H9 (cell line): ENCODE measurements at regions not wholly inside any gene's neighbourhood (a gene's known extent, or its start where the extent isn't known, plus 50 kb on each side); places are given as distances from the start of the nearest gene placed in this dataset.

Experiments
- DNase-seq: peaks from one replicate; pipeline ENCODE4 v3.0.0-alpha.2; 2017
- H2AFZ ChIP-seq: one replicate; pipeline ENCODE4 v1.6.1; 2013; ENCODE audit warnings: mild to moderate bottlenecking, low read length, control low read depth, moderate library complexity
- H2AK5ac ChIP-seq: 2 replicates; pipeline ENCODE4 v1.6.1; 2013; ENCODE audit warnings: low read length, control low read depth, mixed read lengths; ENCODE audit not compliant: insufficient read length
- H2BK120ac ChIP-seq: one replicate; pipeline ENCODE4 v1.6.1; 2013; ENCODE audit warnings: low read depth, mild to moderate bottlenecking, low read length, control low read depth, inconsistent platforms; ENCODE audit not compliant: poor library complexity, severe bottlenecking
- H2BK12ac ChIP-seq: 2 replicates; pipeline ENCODE4 v1.6.1; 2013; ENCODE audit warnings: low read length, control low read depth, mixed read lengths, low read depth; ENCODE audit not compliant: insufficient read length
- H2BK15ac ChIP-seq: 2 replicates; pipeline ENCODE4 v1.6.1; 2013; ENCODE audit warnings: low read depth, low read length, control low read depth
- H2BK20ac ChIP-seq: one replicate; pipeline ENCODE4 v1.6.1; 2013; ENCODE audit warnings: low read depth, mild to moderate bottlenecking, low read length, control low read depth, inconsistent platforms; ENCODE audit not compliant: poor library complexity, severe bottlenecking
- H2BK5ac ChIP-seq: 2 replicates; pipeline ENCODE4 v1.6.1; 2013; ENCODE audit warnings: low read length, control low read depth, mixed read lengths; ENCODE audit not compliant: insufficient read length
- H3K14ac ChIP-seq: 2 replicates; pipeline ENCODE4 v1.6.1; 2013; ENCODE audit warnings: low read length, control low read depth; ENCODE audit not compliant: insufficient read depth
- H3K18ac ChIP-seq: 2 replicates; pipeline ENCODE4 v1.6.1; 2013; ENCODE audit warnings: low read depth, mild to moderate bottlenecking, mixed read lengths, low read length, control low read depth; ENCODE audit not compliant: insufficient read length
- H3K23ac ChIP-seq: 2 replicates; pipeline ENCODE4 v1.6.1; 2013; ENCODE audit warnings: low read length, control low read depth, mixed read lengths, low read depth; ENCODE audit not compliant: insufficient read length
- H3K23me2 ChIP-seq: 2 replicates; pipeline ENCODE4 v1.6.1; 2013; ENCODE audit warnings: low read depth, mild to moderate bottlenecking, mixed read lengths, low read length, control low read depth; ENCODE audit not compliant: insufficient read length, poor library complexity, severe bottlenecking
- H3K27ac ChIP-seq: 2 replicates; pipeline ENCODE4 v1.5.1; 2013; ENCODE audit warnings: low read length, control low read depth, mixed read lengths, low read depth; ENCODE audit not compliant: insufficient read length
- H3K27me3 ChIP-seq: 2 replicates; pipeline ENCODE4 v1.6.1; 2013; ENCODE audit warnings: low read length, control low read depth, inconsistent platforms; ENCODE audit not compliant: insufficient read depth
- H3K4ac ChIP-seq: 2 replicates; pipeline ENCODE4 v1.6.1; 2013; ENCODE audit warnings: low read depth, mild to moderate bottlenecking, control low read depth, inconsistent platforms, low read length, moderate library complexity
- H3K4me1 ChIP-seq: 2 replicates; pipeline ENCODE4 v1.6.1; 2013; ENCODE audit warnings: low read length, control low read depth, inconsistent platforms; ENCODE audit not compliant: insufficient read depth
- H3K4me2 ChIP-seq: 2 replicates; pipeline ENCODE4 v1.6.1; 2013; ENCODE audit warnings: low read length, control low read depth, mixed read lengths; ENCODE audit not compliant: insufficient read length, insufficient read depth
- H3K56ac ChIP-seq: 2 replicates; pipeline ENCODE4 v1.6.1; 2013; ENCODE audit warnings: low read depth, mild to moderate bottlenecking, mixed read lengths, low read length, control low read depth; ENCODE audit not compliant: insufficient read length
- H3K79me1 ChIP-seq: 2 replicates; pipeline ENCODE4 v1.6.1; 2013; ENCODE audit warnings: low read depth, mild to moderate bottlenecking, moderate library complexity, low read length, control low read depth, inconsistent platforms; ENCODE audit not compliant: insufficient read depth, poor library complexity, severe bottlenecking
- H3K79me2 ChIP-seq: 2 replicates; pipeline ENCODE4 v1.6.1; 2013; ENCODE audit warnings: low read length, control low read depth, inconsistent platforms; ENCODE audit not compliant: insufficient read depth
- H3K9ac ChIP-seq: 2 replicates; pipeline ENCODE4 v1.6.1; 2013; ENCODE audit warnings: low read length, control low read depth, mixed read lengths; ENCODE audit not compliant: insufficient read length; ENCODE audit errors: extremely low read depth
- H3K9me3 ChIP-seq: one replicate; pipeline ENCODE4 v1.6.1; 2013; ENCODE audit warnings: low read depth, low read length, inconsistent platforms; ENCODE audit not compliant: control insufficient read depth
- H3T11ph ChIP-seq: one replicate; pipeline ENCODE4 v1.6.1; 2013; ENCODE audit warnings: mild to moderate bottlenecking, low read length, control low read depth, inconsistent platforms
- H4K20me1 ChIP-seq: one replicate; pipeline ENCODE4 v1.6.1; 2013; ENCODE audit not compliant: control insufficient read depth, insufficient read length, insufficient read depth
- H4K5ac ChIP-seq: 2 replicates; pipeline ENCODE4 v1.6.1; 2013; ENCODE audit warnings: low read depth, mild to moderate bottlenecking, mixed read lengths, low read length, control low read depth; ENCODE audit not compliant: insufficient read length
- H4K8ac ChIP-seq: replicated peaks from 2 replicates; pipeline ENCODE4 v1.6.1; 2013; ENCODE audit warnings: low read length, control low read depth, mixed read lengths, low read depth; ENCODE audit not compliant: insufficient read length
- H4K91ac ChIP-seq: 2 replicates; pipeline ENCODE4 v1.6.1; 2013; ENCODE audit warnings: low read depth, mild to moderate bottlenecking, moderate library complexity, mixed read lengths, low read length, control low read depth; ENCODE audit not compliant: insufficient read length
- H3K27ac Mint-ChIP-seq, 3 experiments: 2 replicates in 2 of 3; 3 replicates in 1 of 3; pipeline ENCODE4 v1.8.0; 2020 to 2021; ENCODE audit warnings: mixed read lengths in 3 of 3, mild to moderate bottlenecking in 1 of 3, moderate library complexity in 1 of 3
- H3K27me3 Mint-ChIP-seq: 2 replicates; pipeline ENCODE4 v1.8.0; 2021; ENCODE audit warnings: low read depth, mild to moderate bottlenecking, moderate library complexity, mixed read lengths
- H3K36me3 Mint-ChIP-seq, 3 experiments: 2 replicates in 2 of 3; 3 replicates in 1 of 3; pipeline ENCODE4 v1.8.0; 2020 to 2021; ENCODE audit warnings: low read depth in 3 of 3, mixed read lengths in 3 of 3; ENCODE audit not compliant: insufficient read depth in 1 of 3
- H3K4me1 Mint-ChIP-seq, 2 experiments: 2 replicates each; pipeline ENCODE4 v1.8.0; 2020; ENCODE audit warnings: mixed read lengths in 2 of 2
- H3K4me3 Mint-ChIP-seq, 2 experiments: 2 replicates in 1 of 2; 3 replicates in 1 of 2; pipeline ENCODE4 v1.8.0; 2020 to 2021; ENCODE audit warnings: mild to moderate bottlenecking in 2 of 2, mixed read lengths in 2 of 2, moderate library complexity in 1 of 2
- H3K9me3 Mint-ChIP-seq, 2 experiments: 2 replicates in 1 of 2; 3 replicates in 1 of 2; pipeline ENCODE4 v1.8.0; 2020; ENCODE audit warnings: mild to moderate bottlenecking in 2 of 2, mixed read lengths in 2 of 2, moderate library complexity in 1 of 2
- CTCF ChIP-seq: fragments of 200-600 bp; sonication (generic); conservative IDR thresholded peaks from 3 replicates; pipeline ENCODE4 v1.8.0; 2021; ENCODE audit warnings: antibody characterized with exemption, mild to moderate bottlenecking
- WGBS: extraction: QIAGEN DNeasy Blood & Tissue Kit; methylation state at CpG from one replicate; pipeline ENCODE4 v1.1.7; 2013; ENCODE audit warnings: missing lambda C conversion rate, low lambda C conversion rate, mixed read lengths; ENCODE audit not compliant: insufficient read length; ENCODE audit errors: extremely low coverage; 5-methylcytosine and 5-hydroxymethylcytosine counted together

DNA sequence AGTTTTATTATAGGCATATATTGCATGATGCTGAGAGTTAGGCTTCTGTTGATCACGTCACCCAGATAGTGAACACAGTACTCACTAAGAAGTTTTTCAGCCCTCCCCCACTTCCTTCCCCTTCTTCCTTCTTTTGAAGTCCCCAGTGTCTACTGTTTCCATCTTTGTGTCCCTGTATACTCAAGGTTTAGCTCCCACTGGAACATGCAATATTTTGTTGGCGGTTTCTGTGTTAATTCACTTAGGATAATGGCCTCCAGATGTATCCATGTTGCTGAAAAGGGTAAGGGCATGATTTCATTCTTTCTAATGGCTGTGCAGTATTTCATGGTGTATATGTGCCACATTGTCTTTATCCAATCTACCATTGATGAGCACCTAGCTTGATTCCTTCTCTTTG lies 764.3 kb downstream of the MTRR start:
- Histone ChIP-seq H2AK5ac (no peak overlapping the region), H4K8ac (no peak overlapping the region), H3K79me1 (no peaks in the 10 kb centered on the region), H3K9ac (no peak overlapping the region), H3K4me1 (no peaks in the 10 kb centered on the region), H4K20me1 (no peaks in the 10 kb centered on the region), H3K4me2 (no peak overlapping the region), H2BK12ac (no peak overlapping the region), H3K4ac (no peak overlapping the region), H2BK5ac (no peak overlapping the region), H3K23me2 (no peaks in the 10 kb centered on the region), H2BK15ac (no peak overlapping the region), H3K23ac (no peak overlapping the region), H3K27me3 (no peaks in the 10 kb centered on the region), H2BK20ac (no peak overlapping the region), H3K9me3 (no peaks in the 10 kb centered on the region), H3K79me2 (no peaks in the 10 kb centered on the region), H3K27ac (no peak overlapping the region), H3K18ac (no peak overlapping the region), H3K14ac (no peak overlapping the region), H3T11ph (no peak overlapping the region), H4K91ac (no peak overlapping the region), H3K56ac (no peak overlapping the region), H4K5ac (no peak overlapping the region), H2AFZ (no peak overlapping the region), H2BK120ac (no peak overlapping the region)
- Mint-ChIP-seq H3K9me3 (no peaks in the 10 kb centered on the region; a peak in 3 of 5 replicates), H3K4me1 (peaks cover 0 to 8% of the 10 kb centered on the region in 2 experiments; a peak in 2 of 4 replicates), H3K27ac (no peak overlapping the region), H3K4me3 (no peak overlapping the region), H3K27me3 (no peaks in the 10 kb centered on the region), H3K36me3 (no peaks in the 10 kb centered on the region)
- no peak for TF ChIP-seq CTCF
- WGBS: no CpG with 5 or more reads among the region's 2 CpGs
- DNase-seq: no peak
